AG04449 (cell line): ENCODE measurements at regions not wholly inside any gene's neighbourhood (a gene's known extent, or its start where the extent isn't known, plus 50 kb on each side); places are given as distances from the start of the nearest gene placed in this dataset.
"Not testable (repeated sequence)": the region's sequence is repeated elsewhere in the genome, so short reads cannot be mapped to it uniquely, and the experiment has no call there.

Experiments
- CTCF ChIA-PET: fragments of 350-600 bp; formaldehyde crosslinking; extraction: SDS; loops from one replicate; lab custom pipeline; 2021; ENCODE audit warnings: antibody characterized with exemption; lab: Yijun Ruan, JAX
- POLR2A ChIA-PET: fragments of 400-600, 350-600 bp; formaldehyde crosslinking; extraction: SDS; loops from one replicate; lab custom pipeline; 2020; ENCODE audit warnings: antibody characterized with exemption, inconsistent platforms; lab: Yijun Ruan, JAX
- DNase-seq: peaks from one replicate; pipeline ENCODE4 v3.0.0-alpha.2; 2010; ENCODE audit warnings: low read depth, low spot score
- H3K4me3 ChIP-seq: 2 replicates; pipeline ENCODE4 v1.5.1; 2011; ENCODE audit warnings: low read depth, mild to moderate bottlenecking, control low read depth, low read length
- CTCF ChIP-seq: IDR thresholded peaks from one replicate; pipeline ENCODE4 v1.5.1; 2011; ENCODE audit warnings: mild to moderate bottlenecking, moderate library complexity, low read length, control low read depth, inconsistent platforms; ENCODE audit not compliant: insufficient read depth; ENCODE audit errors: missing control alignments

- POLR2A ChIA-PET: no interaction called here
- CTCF ChIA-PET: interaction anchor here (1.7 kb wide), 1 partner anchor 15 kb away, joined by 3 read pairs; no protein-coding TSS in a partner anchor
Observed at GRCh38 chr3:151675858-151676615, 57.7 kb upstream of the AADACL2 start.

GRCh38 chr3:151673974-151674373 lies 59.8 kb upstream of the AADACL2 start:
- POLR2A ChIA-PET: no interaction called here
- no peak overlapping the region for H3K4me3 ChIP-seq
- no peak for TF ChIP-seq CTCF
- CTCF ChIA-PET: no interaction called here
- no peak for DNase-seq

More at GRCh38 chr3:151675858-151676615, 57.7 kb upstream of the AADACL2 start:
- no peak for TF ChIP-seq CTCF
- no peak for DNase-seq
- no peak overlapping the region for H3K4me3 ChIP-seq

- DNase-seq, CTCF ChIA-PET, POLR2A ChIA-PET, H3K4me3 ChIP-seq: not testable (repeated sequence)
Observed at GRCh38 chr3:151667762-151668161, 66.0 kb upstream of the AADACL2 start.

GRCh38 chr3:151660885-151661284 lies 72.8 kb upstream of the AADACL2 start:
- H3K4me3 ChIP-seq: no peak overlapping the region
- no peak for DNase-seq
- ChIA-PET POLR2A (no interaction called here), CTCF (interaction anchor here (0.8 to 1.2 kb wide), 2 partner anchors 14 to 220 kb away, joined by 3 to 5 read pairs; no protein-coding TSS in a partner anchor)
- TF ChIP-seq CTCF: no peak

GRCh38 chr3:151644986-151645385 lies 88.7 kb upstream of the AADACL2 start:
- no peak overlapping the region for H3K4me3 ChIP-seq
- no peak for TF ChIP-seq CTCF
- CTCF ChIA-PET: no interaction called here
- no peak for DNase-seq
- POLR2A ChIA-PET: no interaction called here

- POLR2A ChIA-PET: no interaction called here
- no peak overlapping the region for H3K4me3 ChIP-seq
- TF ChIP-seq CTCF: no peak
- CTCF ChIA-PET: no interaction called here
- no peak for DNase-seq
Observed at GRCh38 chr3:151644020-151644620, 89.6 kb upstream of the AADACL2 start.
